NCI-H2196 (cell line): ENCODE measurements at regions not wholly inside any gene's neighbourhood (a gene's known extent, or its start where the extent isn't known, plus 50 kb on each side); places are given as distances from the start of the nearest gene placed in this dataset.
A peak's percentile ranks its signal among the peaks of the same experiment; 100 is the strongest.

Source experiments
- DNase-seq: peaks from one replicate; lab custom pipeline; 2025; ENCODE audit not compliant: unreplicated experiment; lab: John Stamatoyannopoulos, UW

GRCh38 chr9:115250621-115251032 lies 132.7 kb upstream of the TNC start:
- DNase-seq: no peak

GRCh38 chr9:115254287-115255180 lies 136.6 kb upstream of the TNC start:
- no peak for DNase-seq

DNA sequence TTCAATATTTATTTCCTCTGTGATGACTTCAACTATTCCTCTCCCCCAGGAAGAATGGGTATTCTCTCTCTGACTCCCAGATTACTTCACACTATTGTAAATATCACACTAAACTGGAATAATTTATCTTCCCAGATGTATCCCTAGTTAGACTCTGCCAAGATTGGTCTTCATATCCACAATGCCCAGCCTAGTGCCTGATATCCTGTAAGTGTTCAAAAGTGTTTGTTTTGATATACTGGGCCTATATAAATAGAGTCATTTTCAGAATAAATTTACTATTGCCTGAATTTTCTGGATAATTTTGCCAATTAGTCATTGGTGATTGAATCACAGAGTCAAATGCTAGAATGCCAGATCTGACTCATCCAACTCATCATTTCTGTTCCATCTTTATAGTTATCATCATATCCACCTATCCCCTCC lies 143.7 kb upstream of the TNC start:
- DNase-seq: no peak

- DNase-seq: peak; percentile 97
Observed at GRCh38 chr9:115262477-115262876, 144.5 kb upstream of the TNC start.

DNA sequence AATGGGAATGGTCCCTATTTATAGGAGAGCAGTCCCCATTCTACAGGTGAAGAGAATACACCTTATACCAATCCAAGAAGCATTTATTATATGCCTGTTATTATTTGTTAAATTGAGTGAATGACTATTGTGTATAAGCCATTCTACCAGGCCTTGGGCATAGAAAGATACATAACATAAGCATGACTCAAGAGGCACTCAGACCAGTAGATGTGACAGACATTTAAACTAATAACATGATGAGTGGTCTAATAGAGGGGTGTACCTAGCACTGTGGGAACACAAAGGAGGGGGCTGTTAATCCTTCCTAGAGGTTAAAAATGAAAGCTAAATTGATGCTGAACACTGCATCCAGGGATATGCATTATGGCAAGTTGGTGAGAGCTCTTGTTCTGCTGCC lies 145.0 kb upstream of the TNC start:
- DNase-seq: no peak

GRCh38 chr9:115263371-115264075 lies 145.6 kb upstream of the TNC start:
- DNase-seq: no peak

DNA sequence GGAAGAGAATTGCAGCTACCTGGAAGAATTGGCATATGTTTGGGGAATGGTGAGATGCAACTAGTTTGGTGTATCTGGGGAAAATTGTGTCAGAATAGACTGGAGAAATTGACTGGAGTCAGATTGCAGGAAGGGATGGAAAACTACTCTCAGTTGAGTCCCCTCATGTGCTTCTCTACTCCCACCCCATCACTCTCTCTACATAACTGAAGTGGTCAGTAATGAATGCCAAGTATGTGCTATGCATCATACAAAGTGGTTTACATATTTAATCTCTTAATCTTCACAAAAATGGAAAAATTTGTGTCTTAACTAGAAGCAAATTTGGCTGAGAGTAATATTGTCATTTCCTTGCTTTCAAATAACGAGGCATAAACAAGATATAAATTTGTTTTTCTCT lies 146.4 kb upstream of the TNC start:
- DNase-seq: no peak

DNA sequence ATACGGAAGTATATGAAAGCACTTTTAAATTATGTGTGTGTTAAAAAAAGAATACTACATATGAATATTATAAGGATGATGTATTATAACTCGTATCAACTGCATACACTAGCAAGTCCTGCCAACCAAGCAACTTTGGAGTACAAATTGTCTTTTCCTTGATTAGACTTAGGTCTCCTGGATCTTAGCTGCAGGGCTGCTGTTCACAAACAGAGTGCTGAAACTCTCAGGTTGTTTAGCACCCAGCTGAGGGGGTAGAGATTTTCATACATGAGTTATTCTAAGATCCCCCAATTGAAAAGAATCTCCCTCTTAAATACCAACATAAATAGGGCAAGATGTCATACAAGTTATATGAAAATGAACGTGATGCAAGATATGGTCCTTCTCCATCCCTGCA lies 149.8 kb upstream of the TNC start:
- DNase-seq: no peak

DNA sequence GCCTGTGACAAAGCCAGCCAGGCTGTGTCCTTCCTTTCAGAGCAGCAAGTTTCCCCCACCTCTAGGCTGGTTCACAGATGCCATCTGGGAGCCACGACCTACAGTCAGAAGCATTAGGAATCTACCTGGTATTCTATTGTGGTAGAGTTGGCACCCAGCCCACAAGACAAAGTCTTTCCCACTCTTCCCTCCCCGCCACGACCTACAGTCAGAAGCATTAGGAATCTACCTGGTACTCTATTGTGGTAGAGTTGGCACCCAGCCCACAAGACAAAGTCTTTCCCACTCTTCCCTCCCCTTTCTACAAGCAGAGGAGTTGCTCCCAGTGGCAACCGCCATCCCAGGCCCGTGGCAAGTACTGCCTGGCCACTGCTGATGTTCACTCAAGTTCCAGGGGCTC lies 157.8 kb upstream of the TNC start:
- DNase-seq: no peak

- no peak for DNase-seq
Observed at GRCh38 chr9:115276621-115277020, 158.7 kb upstream of the TNC start.

GRCh38 chr9:115277301-115277700 lies 159.3 kb upstream of the TNC start:
- no peak for DNase-seq

DNA sequence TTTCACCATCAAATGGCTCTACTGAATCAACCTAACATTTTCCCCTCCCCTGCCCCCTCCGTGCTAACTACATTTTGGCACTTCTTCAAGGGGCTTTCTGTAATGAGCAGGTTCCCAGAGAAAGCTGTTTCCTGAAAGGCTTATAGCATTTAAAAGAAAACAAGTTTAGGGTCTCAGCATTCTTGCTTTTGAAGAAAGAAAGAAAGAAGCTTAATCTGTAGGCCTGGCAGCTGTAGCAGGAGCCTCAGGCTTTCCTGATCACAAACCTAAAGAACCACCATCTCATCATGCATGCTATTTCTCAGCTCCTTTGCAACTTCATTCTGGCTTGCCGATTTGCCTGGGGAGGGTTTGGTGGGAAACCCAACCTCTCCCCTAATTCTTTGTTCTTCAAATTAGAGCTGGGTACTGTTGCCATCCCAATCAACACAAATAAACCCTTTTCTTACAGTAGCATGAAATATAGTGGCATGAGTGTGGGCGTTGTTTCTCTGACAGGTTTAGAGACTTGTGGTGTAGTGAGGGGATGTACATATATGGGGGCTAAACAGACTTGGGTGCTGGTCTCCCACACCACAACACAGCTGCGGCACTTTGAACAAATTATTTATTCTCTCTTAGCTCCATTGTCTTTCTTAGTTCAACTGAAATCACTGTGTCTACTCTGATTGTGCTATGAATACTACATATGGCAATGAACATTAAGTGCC lies 160.5 kb upstream of the TNC start:
- DNase-seq: no peak

DNA sequence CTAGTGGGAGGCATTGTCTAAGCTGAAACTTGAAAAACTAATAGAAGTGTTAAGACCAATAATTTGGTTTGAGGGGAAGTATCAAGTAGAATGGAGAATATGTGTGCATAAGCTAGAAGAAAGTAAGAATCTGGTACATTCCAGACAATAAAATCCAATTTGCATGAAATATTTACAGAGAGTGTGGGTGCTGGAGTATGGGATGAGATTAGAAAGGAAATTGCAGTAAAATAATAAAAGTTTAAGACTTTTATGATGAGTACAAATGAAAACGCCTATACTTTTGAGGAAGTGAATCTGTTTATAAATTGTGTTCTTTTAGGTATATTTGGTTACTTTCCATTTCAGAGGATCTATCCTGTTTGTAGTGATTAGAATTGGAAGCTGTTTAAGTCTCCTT lies 165.4 kb upstream of the TNC start:
- no peak for DNase-seq

DNA sequence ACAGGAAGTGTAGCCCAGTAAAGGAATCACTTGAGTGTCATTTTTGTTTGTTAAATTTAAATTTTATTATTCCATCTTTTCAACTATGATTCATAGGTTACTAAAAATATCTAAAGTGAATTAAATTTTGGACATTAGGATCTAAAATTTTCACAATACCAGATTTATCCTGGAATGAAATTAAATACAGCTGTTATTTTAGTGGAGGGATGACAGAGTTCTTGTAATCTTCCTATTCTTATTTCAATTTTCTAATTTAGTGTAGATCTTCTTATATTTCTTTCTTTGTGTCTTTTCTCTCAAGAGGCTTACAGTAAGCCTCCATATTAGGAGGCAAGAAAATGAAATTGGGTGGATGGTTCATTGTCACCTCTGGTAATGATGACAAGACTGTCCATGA lies 167.9 kb upstream of the TNC start:
- DNase-seq: no peak

GRCh38 chr9:115286411-115286810 lies 168.5 kb upstream of the TNC start:
- DNase-seq: no peak

- DNase-seq: no peak
Observed at GRCh38 chr9:115289757-115290208, 171.8 kb upstream of the TNC start.

DNA sequence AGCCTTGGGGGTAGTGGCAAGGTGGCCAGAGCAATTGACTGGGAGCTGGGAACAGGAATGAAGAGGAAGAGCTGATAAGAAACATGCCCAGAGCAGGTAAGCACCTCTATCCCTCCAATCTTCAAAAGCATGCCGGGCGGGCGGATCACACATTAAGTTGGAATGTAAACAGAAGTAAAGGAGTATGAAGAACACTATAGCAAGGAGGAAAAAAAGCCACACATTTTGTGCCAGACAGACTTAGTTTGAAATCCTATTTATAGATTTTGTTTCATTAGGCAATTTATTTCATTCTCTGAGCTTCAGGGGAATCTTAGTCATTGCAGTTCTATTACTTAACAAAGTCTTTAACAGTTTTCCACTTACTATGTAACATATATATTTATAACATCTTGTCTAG lies 173.9 kb upstream of the TNC start:
- no peak for DNase-seq

DNA sequence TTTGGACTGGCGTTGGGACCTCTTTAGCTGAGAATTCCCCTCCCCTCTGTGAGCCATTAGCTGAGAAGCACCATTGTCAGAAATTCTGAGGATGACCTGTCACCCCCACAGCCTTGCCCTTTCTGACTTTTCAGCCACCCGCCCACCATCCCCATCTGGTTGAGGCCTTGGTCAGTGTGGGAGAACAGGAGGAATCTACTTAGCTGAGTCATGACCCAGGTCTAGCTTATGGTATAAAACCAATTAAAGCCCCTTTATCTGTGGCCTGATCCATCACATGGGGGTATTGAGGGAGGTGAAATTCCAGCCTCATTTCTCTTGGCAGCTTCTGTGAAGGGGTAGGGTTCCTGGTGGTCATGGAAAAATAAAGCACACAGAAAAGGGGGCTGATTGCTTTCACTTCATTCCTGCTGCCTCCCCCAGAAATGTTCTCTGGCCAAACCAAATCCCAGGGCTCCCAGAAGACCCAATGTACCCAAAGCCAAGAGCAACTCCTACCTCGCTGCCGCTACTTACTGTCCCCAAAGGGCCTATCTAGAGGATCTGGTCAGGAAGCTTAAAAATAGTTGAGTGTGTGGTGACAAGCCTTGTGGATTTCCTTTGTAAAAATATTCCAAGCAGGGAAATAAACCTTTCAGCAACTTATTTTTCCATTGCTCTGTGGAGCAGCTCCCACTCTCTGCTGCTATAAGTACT lies 174.8 kb upstream of the TNC start:
- no peak for DNase-seq

DNA sequence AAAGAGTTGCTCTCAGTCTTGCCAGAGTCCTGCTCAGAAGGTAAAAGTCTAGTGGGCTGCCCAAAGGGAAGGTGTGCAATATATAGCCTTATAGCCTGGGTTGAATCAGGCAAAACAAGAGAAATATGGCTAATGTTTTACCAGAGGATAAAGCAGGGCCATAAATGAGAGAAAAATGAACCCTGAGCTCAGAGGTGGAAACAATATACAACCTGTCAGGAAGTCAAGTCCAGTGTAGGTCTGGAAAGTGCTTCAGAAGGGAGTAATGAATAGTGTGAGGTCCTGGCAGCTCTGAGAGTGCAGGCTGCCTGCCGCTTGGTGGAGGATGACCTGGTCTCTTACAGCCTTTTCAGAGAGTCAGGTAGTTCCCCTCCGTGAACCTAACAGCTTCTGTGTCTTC lies 177.8 kb upstream of the TNC start:
- no peak for DNase-seq

- DNase-seq: no peak
Observed at GRCh38 chr9:115296831-115297565, 179.0 kb upstream of the TNC start.
